SH-SY5Y (cell line): ENCODE measurements at regions not wholly inside any gene's neighbourhood (a gene's known extent, or its start where the extent isn't known, plus 50 kb on each side); places are given as distances from the start of the nearest gene placed in this dataset.

Experiments used
- GATA2 ChIP-seq: IDR thresholded peaks from 2 replicates; pipeline ENCODE4 v1.6.1; 2011; ENCODE audit warnings: mild to moderate bottlenecking, low read depth, low read length
- GATA3 ChIP-seq: IDR thresholded peaks from 2 replicates; pipeline ENCODE4 v1.6.1; 2011; ENCODE audit warnings: low read depth, mild to moderate bottlenecking, low read length, moderate library complexity

DNA sequence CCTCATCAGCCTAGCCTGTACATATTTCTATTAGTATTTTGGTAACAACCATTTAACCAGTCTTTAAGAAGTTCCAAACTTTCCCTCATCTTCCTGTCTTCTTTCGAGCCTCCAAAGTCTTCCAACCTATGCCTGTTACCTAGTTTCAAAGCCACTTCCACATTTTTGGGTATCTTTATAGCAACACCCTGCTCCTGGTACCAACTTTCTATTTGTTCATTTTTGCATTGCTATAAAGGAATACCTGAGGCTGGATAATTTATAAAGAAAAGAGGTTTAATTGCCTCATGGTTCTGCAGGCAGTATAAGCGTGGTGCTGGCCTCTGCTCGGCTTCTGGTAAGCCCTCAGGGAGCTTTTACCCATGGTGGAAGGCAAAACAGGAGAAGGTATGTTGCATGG, 578.8 kb upstream of the AUTS2 start:
- no peak for TF ChIP-seq GATA2
- no peak for TF ChIP-seq GATA3
